SK-N-SH (cell line): ENCODE measurements at regions not wholly inside any gene's neighbourhood (a gene's known extent, or its start where the extent isn't known, plus 50 kb on each side); places are given as distances from the start of the nearest gene placed in this dataset.

ENCODE experiments used
- CTCF ChIA-PET: fragments of 300-600, 350-600 bp; formaldehyde crosslinking; extraction: SDS; loops from one replicate; lab custom pipeline; 2021; lab: Yijun Ruan, JAX
- POLR2A ChIA-PET: fragments of 350-600 bp; sonication (Branson Sonifier 250); formaldehyde crosslinking; extraction: SDS; loops from one replicate; lab custom pipeline; 2020; ENCODE audit warnings: antibody characterized with exemption, inconsistent platforms; lab: Yijun Ruan, JAX
- DNase-seq: peaks from one replicate; pipeline ENCODE4 v3.0.0; 2012
- H2AFZ ChIP-seq: fragments of 200-600 bp; sonication (generic); 2 replicates; pipeline ENCODE4 v1.8.1; 2016; ENCODE audit warnings: antibody characterized with exemption, mild to moderate bottlenecking, low read depth
- H3F3A ChIP-seq: fragments of 200-600 bp; sonication (generic); replicated peaks from 2 replicates; pipeline ENCODE3; 2016; ENCODE audit warnings: antibody characterized with exemption, mild to moderate bottlenecking; ENCODE audit not compliant: insufficient read depth
- H3K27ac ChIP-seq, 2 experiments: fragments of 200-500 bp in 1 of 2; fragments of 200-600 bp in 1 of 2; sonication (Bioruptor generic) in 1 of 2; sonication (generic), shearing (Covaris generic) in 1 of 2; 2 replicates each; pipeline versions ENCODE4 v1.5.1 to v1.6.1; 2014 to 2016; ENCODE audit warnings: low read depth in 2 of 2, inconsistent platforms in 1 of 2, low read length in 1 of 2, mild to moderate bottlenecking in 1 of 2, mixed read lengths in 1 of 2
- H3K27me3 ChIP-seq: fragments of 200-600 bp; sonication (generic), shearing (Covaris generic); 2 replicates; pipeline ENCODE4 v1.6.1; 2016; ENCODE audit warnings: mixed run types; ENCODE audit not compliant: insufficient read depth
- H3K36me3 ChIP-seq, 2 experiments: fragments of 200-500 bp in 1 of 2; fragments of 200-600 bp in 1 of 2; sonication (Bioruptor generic) in 1 of 2; sonication (generic) in 1 of 2; replicated peaks in 1 of 2; 2 replicates each; pipeline versions ENCODE3 to v1.5.1; 2014 to 2016; ENCODE audit warnings: low read length in 1 of 2, mild to moderate bottlenecking in 1 of 2; ENCODE audit not compliant: insufficient read depth in 2 of 2, control insufficient read depth in 1 of 2
- H3K4me1 ChIP-seq, 2 experiments: fragments of 200-500 bp in 1 of 2; fragments of 200-600 bp in 1 of 2; sonication (Bioruptor generic) in 1 of 2; sonication (generic), shearing (Covaris generic) in 1 of 2; 2 replicates each; pipeline versions ENCODE4 v1.5.1 to v1.6.1; 2014 to 2016; ENCODE audit warnings: low read depth in 1 of 2, low read length in 1 of 2, mixed run types in 1 of 2; ENCODE audit not compliant: insufficient read depth in 2 of 2, control insufficient read depth in 1 of 2
- H3K4me2 ChIP-seq: fragments of 200-600 bp; sonication (generic), shearing (Covaris generic); 2 replicates; pipeline ENCODE4 v1.6.1; 2017; ENCODE audit warnings: mixed run types
- H3K4me3 ChIP-seq, 2 experiments: fragments of 200-500 bp in 1 of 2; fragments of 200-600 bp in 1 of 2; sonication (Bioruptor generic) in 1 of 2; sonication (generic), shearing (Covaris generic) in 1 of 2; 2 replicates each; pipeline versions ENCODE4 v1.5.1 to v1.8.1; 2014 to 2016; ENCODE audit warnings: low read depth in 2 of 2, inconsistent platforms in 1 of 2, low read length in 1 of 2, mild to moderate bottlenecking in 1 of 2, mixed read lengths in 1 of 2, moderate library complexity in 1 of 2
- H3K79me2 ChIP-seq: fragments of 200-600 bp; sonication (generic); 2 replicates; pipeline ENCODE4 v1.8.1; 2017; ENCODE audit warnings: mild to moderate bottlenecking; ENCODE audit not compliant: insufficient read depth
- H3K9ac ChIP-seq: fragments of 200-600 bp; sonication (generic); 2 replicates; pipeline ENCODE4 v1.6.1; 2017; ENCODE audit warnings: mixed run types
- H3K9me2 ChIP-seq: fragments of 200-600 bp; sonication (generic); 2 replicates; pipeline ENCODE4 v1.6.1; 2017; ENCODE audit warnings: mixed run types
- H3K9me3 ChIP-seq: fragments of 200-600 bp; sonication (generic); 2 replicates; pipeline ENCODE4 v1.6.1; 2017; ENCODE audit warnings: mixed run types, mild to moderate bottlenecking, moderate library complexity
- H4K20me1 ChIP-seq: fragments of 200-600 bp; sonication (generic); 2 replicates; pipeline ENCODE4 v1.6.1; 2017; ENCODE audit warnings: mild to moderate bottlenecking, mixed run types; ENCODE audit not compliant: insufficient read depth
- CHD2 ChIP-seq: fragments of 150-350 bp; IDR thresholded peaks from 2 replicates; pipeline ENCODE4 v1.6.1; 2018; ENCODE audit warnings: low read length; ENCODE audit not compliant: partially characterized antibody
- FOSL2 ChIP-seq: IDR thresholded peaks from 2 replicates; pipeline ENCODE4 v1.4.0; 2012; ENCODE audit warnings: low read depth, mild to moderate bottlenecking, moderate library complexity, borderline replicate concordance
- GABPA ChIP-seq: IDR thresholded peaks from 2 replicates; pipeline ENCODE4 v1.4.0; 2012; ENCODE audit warnings: low read depth, mild to moderate bottlenecking
- GATA2 ChIP-seq: sonication (generic); formaldehyde crosslinking; IDR thresholded peaks from 2 replicates; pipeline ENCODE4 v1.5.0; 2020; ENCODE audit warnings: mild to moderate bottlenecking, missing genetic modification reagents
- NFIC ChIP-seq: IDR thresholded peaks from 2 replicates; pipeline ENCODE4 v1.4.0; 2012; ENCODE audit warnings: borderline replicate concordance
- NRF1 ChIP-seq: IDR thresholded peaks from 2 replicates; pipeline ENCODE4 v1.6.1; 2012; ENCODE audit warnings: low read depth, mild to moderate bottlenecking, low read length
- POLR2AphosphoS5 ChIP-seq: IDR thresholded peaks from 2 replicates; pipeline ENCODE4 v1.6.1; 2012; ENCODE audit warnings: low read depth, low read length
- RCOR1 ChIP-seq: fragments of 150-350 bp; IDR thresholded peaks from 2 replicates; pipeline ENCODE4 v1.6.1; 2017; ENCODE audit warnings: antibody characterized with exemption, low read length
- RXRA ChIP-seq: IDR thresholded peaks from 2 replicates; pipeline ENCODE4 v1.4.0; 2012; ENCODE audit warnings: low read depth, mild to moderate bottlenecking, borderline replicate concordance
- TCF12 ChIP-seq: IDR thresholded peaks from 2 replicates; pipeline ENCODE4 v1.4.0; 2012
- WGBS: methylation state at CpG from one replicate; pipeline ENCODE4 v1.1.6; 2017; ENCODE audit warnings: low lambda C conversion rate; 5-methylcytosine and 5-hydroxymethylcytosine counted together
- TF ChIP-seq, protein P1 (sequence below): IDR thresholded peaks from 2 replicates; pipeline ENCODE4 v1.6.1; 2012; ENCODE audit warnings: mild to moderate bottlenecking, low read depth, low read length, moderate library complexity
- TF ChIP-seq, protein P2 (sequence below): IDR thresholded peaks from 2 replicates; pipeline ENCODE4 v1.4.0; 2012; ENCODE audit warnings: low read depth, borderline replicate concordance
- TF ChIP-seq, protein P3 (sequence below): IDR thresholded peaks from 2 replicates; pipeline ENCODE4 v1.4.0; 2012; ENCODE audit warnings: low read depth, borderline replicate concordance
- TF ChIP-seq, protein P4 (sequence below): fragments of 150-350 bp; IDR thresholded peaks from 2 replicates; pipeline ENCODE4 v1.6.1; 2017; ENCODE audit warnings: antibody characterized with exemption, low read length, low read depth, borderline replicate concordance
- TF ChIP-seq, protein P5 (sequence below): fragments of 200-600 bp; sonication (generic); IDR thresholded peaks from 2 replicates; pipeline ENCODE4 v1.6.1; 2017; ENCODE audit warnings: antibody characterized with exemption, mild to moderate bottlenecking, moderate library complexity
- TF ChIP-seq, protein P6 (sequence below): IDR thresholded peaks from 2 replicates; pipeline ENCODE4; 2012

DNA sequence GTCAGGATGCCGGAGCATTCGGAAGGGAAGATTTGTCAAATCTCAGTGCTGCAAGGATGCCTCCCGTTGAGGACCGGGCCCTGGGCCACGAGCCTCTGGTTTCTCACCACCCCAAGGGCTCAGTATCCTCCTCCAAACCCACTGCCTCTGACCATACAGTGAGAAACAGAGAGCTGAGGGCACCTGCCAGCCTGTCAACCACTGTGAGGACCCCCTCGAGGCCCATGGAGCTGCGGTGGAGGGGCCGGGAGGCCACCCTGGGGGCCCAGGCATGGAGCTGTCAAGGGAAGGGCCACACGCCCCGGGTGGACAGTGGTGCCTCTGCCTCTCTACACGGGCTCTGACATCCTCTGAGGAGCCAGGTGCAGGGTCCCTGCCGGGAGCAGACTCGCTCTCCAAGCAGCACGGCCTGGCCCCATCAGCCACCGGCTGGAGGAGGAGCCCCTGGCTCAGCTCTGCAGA, 248.0 kb upstream of the TCERG1L start (continued):
- TF ChIP-seq, protein P1, sequence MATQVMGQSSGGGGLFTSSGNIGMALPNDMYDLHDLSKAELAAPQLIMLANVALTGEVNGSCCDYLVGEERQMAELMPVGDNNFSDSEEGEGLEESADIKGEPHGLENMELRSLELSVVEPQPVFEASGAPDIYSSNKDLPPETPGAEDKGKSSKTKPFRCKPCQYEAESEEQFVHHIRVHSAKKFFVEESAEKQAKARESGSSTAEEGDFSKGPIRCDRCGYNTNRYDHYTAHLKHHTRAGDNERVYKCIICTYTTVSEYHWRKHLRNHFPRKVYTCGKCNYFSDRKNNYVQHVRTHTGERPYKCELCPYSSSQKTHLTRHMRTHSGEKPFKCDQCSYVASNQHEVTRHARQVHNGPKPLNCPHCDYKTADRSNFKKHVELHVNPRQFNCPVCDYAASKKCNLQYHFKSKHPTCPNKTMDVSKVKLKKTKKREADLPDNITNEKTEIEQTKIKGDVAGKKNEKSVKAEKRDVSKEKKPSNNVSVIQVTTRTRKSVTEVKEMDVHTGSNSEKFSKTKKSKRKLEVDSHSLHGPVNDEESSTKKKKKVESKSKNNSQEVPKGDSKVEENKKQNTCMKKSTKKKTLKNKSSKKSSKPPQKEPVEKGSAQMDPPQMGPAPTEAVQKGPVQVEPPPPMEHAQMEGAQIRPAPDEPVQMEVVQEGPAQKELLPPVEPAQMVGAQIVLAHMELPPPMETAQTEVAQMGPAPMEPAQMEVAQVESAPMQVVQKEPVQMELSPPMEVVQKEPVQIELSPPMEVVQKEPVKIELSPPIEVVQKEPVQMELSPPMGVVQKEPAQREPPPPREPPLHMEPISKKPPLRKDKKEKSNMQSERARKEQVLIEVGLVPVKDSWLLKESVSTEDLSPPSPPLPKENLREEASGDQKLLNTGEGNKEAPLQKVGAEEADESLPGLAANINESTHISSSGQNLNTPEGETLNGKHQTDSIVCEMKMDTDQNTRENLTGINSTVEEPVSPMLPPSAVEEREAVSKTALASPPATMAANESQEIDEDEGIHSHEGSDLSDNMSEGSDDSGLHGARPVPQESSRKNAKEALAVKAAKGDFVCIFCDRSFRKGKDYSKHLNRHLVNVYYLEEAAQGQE, result no peak

DNA sequence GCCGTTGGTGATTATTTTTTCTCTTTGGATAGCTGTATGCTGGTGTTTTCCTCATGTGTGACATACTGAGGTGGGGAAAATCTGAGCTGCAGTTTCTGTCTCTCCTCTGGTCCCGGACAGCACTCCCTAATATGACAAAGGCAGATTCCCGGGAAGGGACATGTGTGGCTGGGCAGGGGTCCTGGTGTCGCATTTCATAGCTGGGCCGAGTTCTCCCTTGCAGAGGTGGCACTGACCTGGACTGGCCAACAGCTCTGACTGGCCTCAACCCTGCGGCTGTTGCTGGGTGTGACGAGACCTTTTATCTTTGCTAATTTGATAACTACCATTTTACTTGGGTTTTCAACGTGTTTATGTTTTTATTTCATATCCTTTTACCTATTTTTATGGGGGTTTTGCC, 248.6 kb upstream of the TCERG1L start:
- H3K9ac ChIP-seq, result no peak overlapping the region
- no peaks in the 10 kb centered on the region for H3K9me2 ChIP-seq
- ChIA-PET CTCF (interaction anchor here (0.9 to 1.2 kb wide), 3 partner anchors 12 to 226 kb away, joined by 3 to 4 read pairs (median 3); no protein-coding TSS in a partner anchor), POLR2A (no interaction called here)
- 0 out of 2 replicates have a peak, but pooled peaks cover 6% of the 10 kb centered on the region for H3K9me3 ChIP-seq
- H2AFZ ChIP-seq, result no peak overlapping the region
- H3F3A ChIP-seq, result no peaks in the 10 kb centered on the region
- H3K4me1 ChIP-seq, result no peaks in the 10 kb centered on the region
- no peaks in the 10 kb centered on the region for H3K36me3 ChIP-seq
- H3K79me2 ChIP-seq, result no peaks in the 10 kb centered on the region
- H3K4me2 ChIP-seq, result no peak overlapping the region
- no peak overlapping the region for H3K27ac ChIP-seq
- DNase-seq, result no peak
- H4K20me1 ChIP-seq, result no peaks in the 10 kb centered on the region
- no peak overlapping the region for H3K4me3 ChIP-seq
- 36% methylated on average over 8 of the region's 8 CpGs for WGBS
- TF ChIP-seq TCF12, result no peak
- TF ChIP-seq POLR2AphosphoS5, result no peak
- no peak for TF ChIP-seq NRF1
- TF ChIP-seq, protein P2, sequence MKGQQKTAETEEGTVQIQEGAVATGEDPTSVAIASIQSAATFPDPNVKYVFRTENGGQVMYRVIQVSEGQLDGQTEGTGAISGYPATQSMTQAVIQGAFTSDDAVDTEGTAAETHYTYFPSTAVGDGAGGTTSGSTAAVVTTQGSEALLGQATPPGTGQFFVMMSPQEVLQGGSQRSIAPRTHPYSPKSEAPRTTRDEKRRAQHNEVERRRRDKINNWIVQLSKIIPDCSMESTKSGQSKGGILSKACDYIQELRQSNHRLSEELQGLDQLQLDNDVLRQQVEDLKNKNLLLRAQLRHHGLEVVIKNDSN, result no peak
- no peak for TF ChIP-seq GABPA
- TF ChIP-seq, protein P3, sequence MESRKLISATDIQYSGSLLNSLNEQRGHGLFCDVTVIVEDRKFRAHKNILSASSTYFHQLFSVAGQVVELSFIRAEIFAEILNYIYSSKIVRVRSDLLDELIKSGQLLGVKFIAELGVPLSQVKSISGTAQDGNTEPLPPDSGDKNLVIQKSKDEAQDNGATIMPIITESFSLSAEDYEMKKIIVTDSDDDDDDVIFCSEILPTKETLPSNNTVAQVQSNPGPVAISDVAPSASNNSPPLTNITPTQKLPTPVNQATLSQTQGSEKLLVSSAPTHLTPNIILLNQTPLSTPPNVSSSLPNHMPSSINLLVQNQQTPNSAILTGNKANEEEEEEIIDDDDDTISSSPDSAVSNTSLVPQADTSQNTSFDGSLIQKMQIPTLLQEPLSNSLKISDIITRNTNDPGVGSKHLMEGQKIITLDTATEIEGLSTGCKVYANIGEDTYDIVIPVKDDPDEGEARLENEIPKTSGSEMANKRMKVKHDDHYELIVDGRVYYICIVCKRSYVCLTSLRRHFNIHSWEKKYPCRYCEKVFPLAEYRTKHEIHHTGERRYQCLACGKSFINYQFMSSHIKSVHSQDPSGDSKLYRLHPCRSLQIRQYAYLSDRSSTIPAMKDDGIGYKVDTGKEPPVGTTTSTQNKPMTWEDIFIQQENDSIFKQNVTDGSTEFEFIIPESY, result no peak
- no peak for TF ChIP-seq GATA2
- TF ChIP-seq, protein P1, result no peak
- TF ChIP-seq, protein P4, sequence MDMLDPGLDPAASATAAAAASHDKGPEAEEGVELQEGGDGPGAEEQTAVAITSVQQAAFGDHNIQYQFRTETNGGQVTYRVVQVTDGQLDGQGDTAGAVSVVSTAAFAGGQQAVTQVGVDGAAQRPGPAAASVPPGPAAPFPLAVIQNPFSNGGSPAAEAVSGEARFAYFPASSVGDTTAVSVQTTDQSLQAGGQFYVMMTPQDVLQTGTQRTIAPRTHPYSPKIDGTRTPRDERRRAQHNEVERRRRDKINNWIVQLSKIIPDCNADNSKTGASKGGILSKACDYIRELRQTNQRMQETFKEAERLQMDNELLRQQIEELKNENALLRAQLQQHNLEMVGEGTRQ, result no peak
- TF ChIP-seq, protein P5, sequence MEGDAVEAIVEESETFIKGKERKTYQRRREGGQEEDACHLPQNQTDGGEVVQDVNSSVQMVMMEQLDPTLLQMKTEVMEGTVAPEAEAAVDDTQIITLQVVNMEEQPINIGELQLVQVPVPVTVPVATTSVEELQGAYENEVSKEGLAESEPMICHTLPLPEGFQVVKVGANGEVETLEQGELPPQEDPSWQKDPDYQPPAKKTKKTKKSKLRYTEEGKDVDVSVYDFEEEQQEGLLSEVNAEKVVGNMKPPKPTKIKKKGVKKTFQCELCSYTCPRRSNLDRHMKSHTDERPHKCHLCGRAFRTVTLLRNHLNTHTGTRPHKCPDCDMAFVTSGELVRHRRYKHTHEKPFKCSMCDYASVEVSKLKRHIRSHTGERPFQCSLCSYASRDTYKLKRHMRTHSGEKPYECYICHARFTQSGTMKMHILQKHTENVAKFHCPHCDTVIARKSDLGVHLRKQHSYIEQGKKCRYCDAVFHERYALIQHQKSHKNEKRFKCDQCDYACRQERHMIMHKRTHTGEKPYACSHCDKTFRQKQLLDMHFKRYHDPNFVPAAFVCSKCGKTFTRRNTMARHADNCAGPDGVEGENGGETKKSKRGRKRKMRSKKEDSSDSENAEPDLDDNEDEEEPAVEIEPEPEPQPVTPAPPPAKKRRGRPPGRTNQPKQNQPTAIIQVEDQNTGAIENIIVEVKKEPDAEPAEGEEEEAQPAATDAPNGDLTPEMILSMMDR, result no peak
- no peak for TF ChIP-seq NFIC
- TF ChIP-seq RCOR1, result no peak
- TF ChIP-seq CHD2, result no peak
- TF ChIP-seq, protein P6, sequence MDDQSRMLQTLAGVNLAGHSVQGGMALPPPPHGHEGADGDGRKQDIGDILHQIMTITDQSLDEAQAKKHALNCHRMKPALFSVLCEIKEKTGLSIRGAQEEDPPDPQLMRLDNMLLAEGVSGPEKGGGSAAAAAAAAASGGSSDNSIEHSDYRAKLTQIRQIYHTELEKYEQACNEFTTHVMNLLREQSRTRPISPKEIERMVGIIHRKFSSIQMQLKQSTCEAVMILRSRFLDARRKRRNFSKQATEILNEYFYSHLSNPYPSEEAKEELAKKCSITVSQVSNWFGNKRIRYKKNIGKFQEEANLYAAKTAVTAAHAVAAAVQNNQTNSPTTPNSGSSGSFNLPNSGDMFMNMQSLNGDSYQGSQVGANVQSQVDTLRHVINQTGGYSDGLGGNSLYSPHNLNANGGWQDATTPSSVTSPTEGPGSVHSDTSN, result no peak
- TF ChIP-seq FOSL2, result no peak
- TF ChIP-seq RXRA, result no peak
- no peaks in the 10 kb centered on the region for H3K27me3 ChIP-seq
